BLaER1 treated with 17β-estradiol and CSF1 and Interleukin-3, amounts not matched to agents 10 nM and 100 nM (cell line): ENCODE measurements at regions not wholly inside any gene's neighbourhood (a gene's known extent, or its start where the extent isn't known, plus 50 kb on each side); places are given as distances from the start of the nearest gene placed in this dataset.

Source experiments
- H3K27ac ChIP-seq, 11 experiments: shearing (Covaris generic); formaldehyde crosslinking; 2 replicates each; pipeline ENCODE4 v1.8.1; 2022
- H3K27me3 ChIP-seq, 11 experiments: shearing (Covaris generic); formaldehyde crosslinking; 2 replicates each; pipeline ENCODE4 v1.8.1; 2022
- H3K36me3 ChIP-seq, 11 experiments: shearing (Covaris generic); formaldehyde crosslinking; 2 replicates each; pipeline ENCODE4 v1.8.1; 2022
- H3K4me1 ChIP-seq, 10 experiments: shearing (Covaris generic); formaldehyde crosslinking; 2 replicates each; pipeline ENCODE4 v1.8.1; 2022
- H3K4me2 ChIP-seq, 11 experiments: shearing (Covaris generic); formaldehyde crosslinking; 2 replicates each; pipeline ENCODE4 v1.8.1; 2022
- H3K4me3 ChIP-seq, 10 experiments: shearing (Covaris generic); formaldehyde crosslinking; 2 replicates each; pipeline ENCODE4 v1.8.1; 2022
- H3K9ac ChIP-seq, 11 experiments: shearing (Covaris generic); formaldehyde crosslinking; 2 replicates each; pipeline ENCODE4 v1.8.1; 2022
- H3K9me3 ChIP-seq, 11 experiments: shearing (Covaris generic); formaldehyde crosslinking; replicated peaks in 1 of 11; 2 replicates each; pipeline ENCODE4 v1.8.1; 2022
- H4K20me1 ChIP-seq, 11 experiments: shearing (Covaris generic); formaldehyde crosslinking; 2 replicates each; pipeline ENCODE4 v1.8.1; 2022
- Cebpa-rat ChIP-seq, 11 experiments: shearing (Covaris generic); IDR thresholded peaks; 2 replicates each; pipeline ENCODE4 v1.8.1; 2022

GRCh38 chr4:121535351-121535750, 154.5 kb upstream of the QRFPR start:
- no peaks in the 10 kb centered on the region for H3K36me3 ChIP-seq
- H3K4me3 ChIP-seq: no peak overlapping the region
- H3K27me3 ChIP-seq: no peaks in the 10 kb centered on the region
- H3K9ac ChIP-seq: no peak overlapping the region
- H3K4me1 ChIP-seq: no peaks in the 10 kb centered on the region
- H3K4me2 ChIP-seq: no peak overlapping the region
- no peak overlapping the region for H3K27ac ChIP-seq
- H4K20me1 ChIP-seq: no peaks in the 10 kb centered on the region
- no peaks in the 10 kb centered on the region for H3K9me3 ChIP-seq
- no peak for TF ChIP-seq Cebpa-rat (IDR thresholded peaks at IDR 0.05)

GRCh38 chr4:121534187-121534586, 153.4 kb upstream of the QRFPR start:
- H3K4me2 ChIP-seq: no peak overlapping the region
- no peak overlapping the region for H3K9ac ChIP-seq
- no peaks in the 10 kb centered on the region for H3K27me3 ChIP-seq
- H4K20me1 ChIP-seq: no peaks in the 10 kb centered on the region
- H3K4me1 ChIP-seq: no peaks in the 10 kb centered on the region
- no peak overlapping the region for H3K4me3 ChIP-seq
- TF ChIP-seq Cebpa-rat (IDR thresholded peaks at IDR 0.05): no peak
- H3K36me3 ChIP-seq: no peaks in the 10 kb centered on the region
- H3K27ac ChIP-seq: no peak overlapping the region
- no peaks in the 10 kb centered on the region for H3K9me3 ChIP-seq

GRCh38 chr4:121526509-121526908, 145.7 kb upstream of the QRFPR start:
- Histone ChIP-seq H4K20me1 (no peaks in the 10 kb centered on the region), H3K36me3 (no peaks in the 10 kb centered on the region), H3K9ac (no peak overlapping the region), H3K4me3 (no peak overlapping the region), H3K27ac (no peak overlapping the region), H3K27me3 (no peaks in the 10 kb centered on the region), H3K4me2 (no peak overlapping the region), H3K4me1 (no peaks in the 10 kb centered on the region), H3K9me3 (no peaks in the 10 kb centered on the region)
- no peak for TF ChIP-seq Cebpa-rat (IDR thresholded peaks at IDR 0.05)

GRCh38 chr4:121519236-121519838, 138.5 kb upstream of the QRFPR start:
- H3K4me1 ChIP-seq: no peaks in the 10 kb centered on the region
- no peaks in the 10 kb centered on the region for H3K27me3 ChIP-seq
- H3K36me3 ChIP-seq: no peaks in the 10 kb centered on the region
- H4K20me1 ChIP-seq: no peaks in the 10 kb centered on the region
- no peak overlapping the region for H3K4me3 ChIP-seq
- no peak for TF ChIP-seq Cebpa-rat (IDR thresholded peaks at IDR 0.05)
- H3K9ac ChIP-seq: no peak overlapping the region
- no peak overlapping the region for H3K4me2 ChIP-seq
- no peak overlapping the region for H3K27ac ChIP-seq
- 0 out of 22 replicates have a peak, but pooled peaks cover 0 to 8% (median 0%) of the 10 kb centered on the region in 11 experiments for H3K9me3 ChIP-seq

- 0 out of 22 replicates have a peak, but pooled peaks cover 0 to 8% (median 0%) of the 10 kb centered on the region in 11 experiments for H3K9me3 ChIP-seq
- H3K27me3 ChIP-seq: no peaks in the 10 kb centered on the region
- H3K4me1 ChIP-seq: no peaks in the 10 kb centered on the region
- H3K4me3 ChIP-seq: no peak overlapping the region
- H3K4me2 ChIP-seq: no peak overlapping the region
- H4K20me1 ChIP-seq: no peaks in the 10 kb centered on the region
- H3K27ac ChIP-seq: no peak overlapping the region
- no peak overlapping the region for H3K9ac ChIP-seq
- no peak for TF ChIP-seq Cebpa-rat (IDR thresholded peaks at IDR 0.05)
- H3K36me3 ChIP-seq: no peaks in the 10 kb centered on the region
These were observed 136.4 kb upstream of the QRFPR start for GRCh38 chr4:121517241-121517640.

GRCh38 chr4:121514443-121514842, 133.6 kb upstream of the QRFPR start:
- 0 out of 22 replicates have a peak, but pooled peaks cover 0 to 8% (median 0%) of the 10 kb centered on the region in 11 experiments for H3K9me3 ChIP-seq
- no peaks in the 10 kb centered on the region for H3K27me3 ChIP-seq
- no peak overlapping the region for H3K27ac ChIP-seq
- H3K4me1 ChIP-seq: no peaks in the 10 kb centered on the region
- no peak overlapping the region for H3K4me2 ChIP-seq
- H3K4me3 ChIP-seq: no peak overlapping the region
- H3K36me3 ChIP-seq: no peaks in the 10 kb centered on the region
- no peak for TF ChIP-seq Cebpa-rat (IDR thresholded peaks at IDR 0.05)
- no peak overlapping the region for H3K9ac ChIP-seq
- no peaks in the 10 kb centered on the region for H4K20me1 ChIP-seq

GRCh38 chr4:121510341-121510874, 129.6 kb upstream of the QRFPR start:
- no peak overlapping the region for H3K27ac ChIP-seq
- no peak overlapping the region for H3K9ac ChIP-seq
- H3K4me1 ChIP-seq: no peaks in the 10 kb centered on the region
- no peaks in the 10 kb centered on the region for H4K20me1 ChIP-seq
- no peaks in the 10 kb centered on the region for H3K36me3 ChIP-seq
- H3K27me3 ChIP-seq: no peaks in the 10 kb centered on the region
- no peak overlapping the region for H3K4me3 ChIP-seq
- H3K9me3 ChIP-seq: no peaks in the 10 kb centered on the region
- no peak overlapping the region for H3K4me2 ChIP-seq
- no peak for TF ChIP-seq Cebpa-rat (IDR thresholded peaks at IDR 0.05)

- no peak for TF ChIP-seq Cebpa-rat (IDR thresholded peaks at IDR 0.05)
- H3K27ac ChIP-seq: no peak overlapping the region
- H3K27me3 ChIP-seq: no peaks in the 10 kb centered on the region
- H3K4me3 ChIP-seq: no peak overlapping the region
- H3K4me1 ChIP-seq: peaks cover 0 to 8% (median 0%) of the 10 kb centered on the region in 10 experiments; a peak in 3 of 20 replicates
- H3K9me3 ChIP-seq: 0 out of 22 replicates have a peak, but pooled peaks cover 0 to 5% (median 0%) of the 10 kb centered on the region in 11 experiments
- no peaks in the 10 kb centered on the region for H4K20me1 ChIP-seq
- no peaks in the 10 kb centered on the region for H3K36me3 ChIP-seq
- no peak overlapping the region for H3K9ac ChIP-seq
- no peak overlapping the region for H3K4me2 ChIP-seq
These were observed 104.5 kb upstream of the QRFPR start for GRCh38 chr4:121485190-121485804.

- Histone ChIP-seq H3K27me3 (no peaks in the 10 kb centered on the region), H3K9me3 (0 out of 22 replicates have a peak, but pooled peaks cover 0 to 5% (median 0%) of the 10 kb centered on the region in 11 experiments), H3K4me3 (no peak overlapping the region), H3K27ac (no peak overlapping the region), H3K9ac (no peak overlapping the region), H3K4me1 (peaks cover 0 to 8% (median 0%) of the 10 kb centered on the region in 10 experiments; a peak in 3 of 20 replicates), H4K20me1 (no peaks in the 10 kb centered on the region), H3K4me2 (no peak overlapping the region), H3K36me3 (no peaks in the 10 kb centered on the region)
- no peak for TF ChIP-seq Cebpa-rat (IDR thresholded peaks at IDR 0.05)
These were observed 103.8 kb upstream of the QRFPR start for GRCh38 chr4:121484633-121485032.

GRCh38 chr4:121479808-121480207, 99.0 kb upstream of the QRFPR start:
- peaks cover 0 to 5% (median 0%) of the 10 kb centered on the region in 11 experiments; a peak in 2 of 22 replicates for H3K9me3 ChIP-seq
- H3K4me3 ChIP-seq: no peak overlapping the region
- H3K36me3 ChIP-seq: no peaks in the 10 kb centered on the region
- no peak overlapping the region for H3K27ac ChIP-seq
- no peaks in the 10 kb centered on the region for H4K20me1 ChIP-seq
- no peak for TF ChIP-seq Cebpa-rat (IDR thresholded peaks at IDR 0.05)
- no peaks in the 10 kb centered on the region for H3K4me1 ChIP-seq
- no peak overlapping the region for H3K4me2 ChIP-seq
- no peak overlapping the region for H3K9ac ChIP-seq
- no peaks in the 10 kb centered on the region for H3K27me3 ChIP-seq
